PC-3 (cell line): ENCODE measurements at regions not wholly inside any gene's neighbourhood (a gene's known extent, or its start where the extent isn't known, plus 50 kb on each side); places are given as distances from the start of the nearest gene placed in this dataset.

Experiments used
- EZH2 ChIP-seq: fragments of 300-600 bp; sonication (generic); IDR thresholded peaks from one replicate; pipeline ENCODE4 v1.6.1; 2017; ENCODE audit warnings: antibody characterized with exemption, mild to moderate bottlenecking, low read length; ENCODE audit not compliant: unreplicated experiment
- EZH2phosphoT487 ChIP-seq: fragments of 300-600 bp; sonication (generic); IDR thresholded peaks from 2 replicates; pipeline ENCODE4 v1.6.1; 2018; ENCODE audit warnings: mild to moderate bottlenecking, antibody characterized with exemption, low read length, borderline replicate concordance
- TF ChIP-seq, protein P1 (sequence below): fragments of 300-600 bp; sonication (generic); conservative IDR thresholded peaks from 2 replicates; pipeline ENCODE4 v1.5.1; 2017; ENCODE audit warnings: antibody characterized with exemption, low read depth, mild to moderate bottlenecking, low read length

DNA sequence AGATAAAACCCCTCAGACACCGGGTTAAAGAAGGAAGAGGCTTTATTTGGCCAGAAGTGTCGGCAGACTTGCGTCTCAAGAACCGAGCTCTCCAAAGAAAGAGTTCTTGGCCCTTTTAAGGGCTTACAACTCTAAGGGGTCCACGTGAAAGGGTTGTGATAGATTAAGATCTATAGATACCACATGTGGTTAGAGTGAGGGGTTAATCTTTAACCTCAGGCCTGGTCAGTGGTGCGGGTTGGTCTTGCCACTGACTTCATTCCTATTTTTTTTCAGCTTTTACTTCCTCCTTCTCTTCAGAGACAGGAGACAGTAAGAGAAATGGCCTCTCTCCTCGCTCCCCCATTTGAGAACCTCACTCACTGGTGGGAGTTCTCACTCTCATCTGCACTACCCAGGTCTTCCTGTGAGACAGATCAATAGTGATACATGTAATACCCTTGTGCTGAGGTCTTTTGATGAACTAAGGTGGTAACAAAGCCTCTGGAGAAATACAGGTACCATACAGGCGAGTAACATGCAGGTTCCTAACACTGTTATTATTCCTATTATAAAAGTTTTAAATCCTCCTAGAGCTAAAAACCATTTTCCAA lies 52.4 kb upstream of the COX7C start:
- TF ChIP-seq, protein P1, sequence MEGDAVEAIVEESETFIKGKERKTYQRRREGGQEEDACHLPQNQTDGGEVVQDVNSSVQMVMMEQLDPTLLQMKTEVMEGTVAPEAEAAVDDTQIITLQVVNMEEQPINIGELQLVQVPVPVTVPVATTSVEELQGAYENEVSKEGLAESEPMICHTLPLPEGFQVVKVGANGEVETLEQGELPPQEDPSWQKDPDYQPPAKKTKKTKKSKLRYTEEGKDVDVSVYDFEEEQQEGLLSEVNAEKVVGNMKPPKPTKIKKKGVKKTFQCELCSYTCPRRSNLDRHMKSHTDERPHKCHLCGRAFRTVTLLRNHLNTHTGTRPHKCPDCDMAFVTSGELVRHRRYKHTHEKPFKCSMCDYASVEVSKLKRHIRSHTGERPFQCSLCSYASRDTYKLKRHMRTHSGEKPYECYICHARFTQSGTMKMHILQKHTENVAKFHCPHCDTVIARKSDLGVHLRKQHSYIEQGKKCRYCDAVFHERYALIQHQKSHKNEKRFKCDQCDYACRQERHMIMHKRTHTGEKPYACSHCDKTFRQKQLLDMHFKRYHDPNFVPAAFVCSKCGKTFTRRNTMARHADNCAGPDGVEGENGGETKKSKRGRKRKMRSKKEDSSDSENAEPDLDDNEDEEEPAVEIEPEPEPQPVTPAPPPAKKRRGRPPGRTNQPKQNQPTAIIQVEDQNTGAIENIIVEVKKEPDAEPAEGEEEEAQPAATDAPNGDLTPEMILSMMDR: no peak
- TF ChIP-seq EZH2 (no peak), EZH2phosphoT487 (no peak)
